PC-3 (cell line): ENCODE measurements at regions not wholly inside any gene's neighbourhood (a gene's known extent, or its start where the extent isn't known, plus 50 kb on each side); places are given as distances from the start of the nearest gene placed in this dataset.
A peak's percentile ranks its signal among the peaks of the same experiment; 100 is the strongest.

Experiments
- ATAC-seq: fragments of 200-7000 bp; cut with Tn5 transposase; 2 replicates; pipeline ENCODE4 v1.9.1; 2020; ENCODE audit warnings: mild to moderate bottlenecking, moderate library complexity
- BruUV-seq: library from RNA; stranded (reverse); fragments of 400-500 nt; replicated peaks from 2 replicates; lab custom pipeline; 2021; lab: Mats Ljungman, UMichigan
- CTCF ChIA-PET: fragments of 300-600 bp; sonication (Branson Sonifier 250); formaldehyde crosslinking; loops from one replicate; lab custom pipeline; 2022; ENCODE audit warnings: antibody characterized with exemption; lab: Charles Lee
- POLR2A ChIA-PET: fragments of 300-600 bp; sonication (Branson Sonifier 250); formaldehyde crosslinking; loops from one replicate; lab custom pipeline; 2022; ENCODE audit warnings: antibody characterized with exemption; ENCODE audit not compliant: unreplicated experiment; lab: Charles Lee
- DNase-seq: peaks from one replicate; pipeline ENCODE4 v3.0.0-alpha.2; 2015
- H2AFZ ChIP-seq: fragments of 300-600 bp; sonication (generic); 2 replicates; pipeline ENCODE4 v1.6.0; 2016; ENCODE audit warnings: antibody characterized with exemption, low read length
- H3F3A ChIP-seq: fragments of 300-600 bp; sonication (generic); one replicate; pipeline ENCODE4 v1.6.0; 2017; ENCODE audit warnings: antibody characterized with exemption, low read length, control low read depth, mild to moderate bottlenecking; ENCODE audit not compliant: unreplicated experiment
- H3K27ac ChIP-seq: fragments of 300-600 bp; sonication (generic); 2 replicates; pipeline ENCODE4 v1.5.1; 2016; ENCODE audit warnings: mild to moderate bottlenecking, low read length
- H3K27me3 ChIP-seq: fragments of 300-600 bp; sonication (generic); 2 replicates; pipeline ENCODE4 v1.6.1; 2016; ENCODE audit warnings: low read length, mixed read lengths
- H3K36me3 ChIP-seq: fragments of 300-600 bp; sonication (generic); 2 replicates; pipeline ENCODE4 v1.6.1; 2016; ENCODE audit warnings: low read depth, mixed run types, low read length, mixed read lengths
- H3K4me1 ChIP-seq: fragments of 300-600 bp; sonication (generic); 2 replicates; pipeline ENCODE4 v1.5.1; 2016; ENCODE audit warnings: low read length; ENCODE audit not compliant: insufficient read depth
- H3K4me2 ChIP-seq: fragments of 300-600 bp; sonication (generic); 2 replicates; pipeline ENCODE4 v1.6.0; 2016; ENCODE audit warnings: low read length
- H3K4me3 ChIP-seq: fragments of 300-600 bp; sonication (generic); 2 replicates; pipeline ENCODE4 v1.5.1; 2016; ENCODE audit warnings: mild to moderate bottlenecking, low read length, mixed read lengths
- H3K79me2 ChIP-seq: fragments of 300-600 bp; sonication (generic); 2 replicates; pipeline ENCODE4 v1.6.1; 2017; ENCODE audit warnings: low read length, mixed read lengths
- H3K9ac ChIP-seq: fragments of 300-600 bp; sonication (generic); 2 replicates; pipeline ENCODE4 v1.6.0; 2016; ENCODE audit warnings: mild to moderate bottlenecking, low read length
- H3K9me2 ChIP-seq: fragments of 300-600 bp; sonication (generic); replicated peaks from 2 replicates; pipeline ENCODE4 v1.6.1; 2016; ENCODE audit warnings: mixed run types, low read length, mixed read lengths
- H3K9me3 ChIP-seq: fragments of 300-600 bp; sonication (generic); 2 replicates; pipeline ENCODE4 v1.6.1; 2016; ENCODE audit warnings: low read length, mixed read lengths
- H4K20me1 ChIP-seq: fragments of 300-600 bp; sonication (generic); 2 replicates; pipeline ENCODE4 v1.6.1; 2016; ENCODE audit warnings: low read length, mixed read lengths
- EZH2 ChIP-seq: fragments of 300-600 bp; sonication (generic); IDR thresholded peaks from one replicate; pipeline ENCODE4 v1.6.1; 2017; ENCODE audit warnings: antibody characterized with exemption, mild to moderate bottlenecking, low read length; ENCODE audit not compliant: unreplicated experiment
- EZH2phosphoT487 ChIP-seq: fragments of 300-600 bp; sonication (generic); IDR thresholded peaks from 2 replicates; pipeline ENCODE4 v1.6.1; 2018; ENCODE audit warnings: mild to moderate bottlenecking, antibody characterized with exemption, low read length, borderline replicate concordance
- intact Hi-C: fragments of 100-400 bp; cut with micrococcal nuclease; formaldehyde crosslinking; loops from 2 replicates; pipeline ENCODE4 v1.9.0; 2023
- TF ChIP-seq, protein P1 (sequence below): fragments of 300-600 bp; sonication (generic); conservative IDR thresholded peaks from 2 replicates; pipeline ENCODE4 v1.5.1; 2017; ENCODE audit warnings: antibody characterized with exemption, low read depth, mild to moderate bottlenecking, low read length

GRCh38 chr2:160735696-160736095 is 242.1 kb upstream of the RBMS1 start:
- intact Hi-C loops, result no loop called here
- no peak for DNase-seq
- Histone ChIP-seq H3K4me2 (0 out of 2 replicates have a peak overlapping the region, but pooled peaks have one; percentile 15), H3K9me2 (no peaks in the 10 kb centered on the region), H3F3A (no peaks in the 10 kb centered on the region), H3K4me3 (no peak overlapping the region), H2AFZ (no peak overlapping the region), H3K9ac (no peak overlapping the region), H3K36me3 (no peaks in the 10 kb centered on the region), H3K27me3 (no peaks in the 10 kb centered on the region), H3K9me3 (no peaks in the 10 kb centered on the region), H3K79me2 (no peaks in the 10 kb centered on the region), H3K27ac (no peak overlapping the region), H3K4me1 (peaks cover 15% of the 10 kb centered on the region), H4K20me1 (no peaks in the 10 kb centered on the region)
- ATAC-seq, result no peak
- TF ChIP-seq, protein P1, sequence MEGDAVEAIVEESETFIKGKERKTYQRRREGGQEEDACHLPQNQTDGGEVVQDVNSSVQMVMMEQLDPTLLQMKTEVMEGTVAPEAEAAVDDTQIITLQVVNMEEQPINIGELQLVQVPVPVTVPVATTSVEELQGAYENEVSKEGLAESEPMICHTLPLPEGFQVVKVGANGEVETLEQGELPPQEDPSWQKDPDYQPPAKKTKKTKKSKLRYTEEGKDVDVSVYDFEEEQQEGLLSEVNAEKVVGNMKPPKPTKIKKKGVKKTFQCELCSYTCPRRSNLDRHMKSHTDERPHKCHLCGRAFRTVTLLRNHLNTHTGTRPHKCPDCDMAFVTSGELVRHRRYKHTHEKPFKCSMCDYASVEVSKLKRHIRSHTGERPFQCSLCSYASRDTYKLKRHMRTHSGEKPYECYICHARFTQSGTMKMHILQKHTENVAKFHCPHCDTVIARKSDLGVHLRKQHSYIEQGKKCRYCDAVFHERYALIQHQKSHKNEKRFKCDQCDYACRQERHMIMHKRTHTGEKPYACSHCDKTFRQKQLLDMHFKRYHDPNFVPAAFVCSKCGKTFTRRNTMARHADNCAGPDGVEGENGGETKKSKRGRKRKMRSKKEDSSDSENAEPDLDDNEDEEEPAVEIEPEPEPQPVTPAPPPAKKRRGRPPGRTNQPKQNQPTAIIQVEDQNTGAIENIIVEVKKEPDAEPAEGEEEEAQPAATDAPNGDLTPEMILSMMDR, result no peak
- TF ChIP-seq EZH2 (no peak), EZH2phosphoT487 (no peak)
- no TSS peak for BruUV-seq
- ChIA-PET POLR2A (no interaction called here), CTCF (no interaction called here)

DNA sequence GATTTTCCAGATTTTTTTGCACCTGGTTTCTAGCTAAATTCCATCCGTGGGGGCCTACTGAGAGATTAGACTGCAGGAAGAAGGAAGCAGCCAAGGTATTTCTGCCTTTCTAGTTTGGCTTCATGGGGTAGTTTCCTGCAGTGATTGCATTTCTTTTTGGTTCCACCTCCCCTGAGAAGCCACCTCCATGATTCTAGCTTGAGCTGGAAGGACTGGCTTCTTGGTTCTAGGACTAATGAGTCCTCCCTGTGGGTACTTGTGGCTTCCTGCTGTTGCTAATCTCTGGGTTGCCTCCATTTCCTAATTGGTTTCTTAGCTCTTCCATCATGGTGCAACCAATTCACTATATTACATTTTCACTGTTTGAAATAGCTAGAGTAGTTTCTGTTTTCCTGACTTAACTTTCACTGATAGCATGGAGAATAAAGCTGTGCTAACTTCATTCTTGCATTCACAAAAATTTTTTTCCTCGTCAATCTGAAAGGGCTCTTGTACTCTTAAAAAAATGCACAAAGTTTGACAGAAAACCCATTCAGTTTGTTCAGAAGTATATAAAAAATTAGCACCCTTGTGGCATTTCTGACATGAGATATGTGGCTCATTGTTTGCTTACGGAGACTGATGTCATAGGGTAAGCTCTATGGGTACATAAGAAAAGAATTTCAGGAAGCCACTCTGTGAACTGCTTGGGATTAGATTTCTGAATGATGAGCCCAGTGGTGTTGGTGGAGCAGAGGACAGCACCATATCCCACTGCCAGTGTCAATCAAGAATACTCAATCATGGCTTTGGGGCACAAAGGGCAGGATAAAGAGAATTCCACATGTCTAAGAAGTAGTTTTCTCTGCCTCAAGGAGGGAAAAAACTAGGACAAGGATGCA is 242.8 kb upstream of the RBMS1 start:
- H3K4me1 ChIP-seq, result peaks cover 15% of the 10 kb centered on the region
- H3K9ac ChIP-seq, result no peak overlapping the region
- no TSS peak for BruUV-seq
- TF ChIP-seq, protein P1, result no peak
- TF ChIP-seq EZH2phosphoT487 (no peak), EZH2 (no peak)
- peak overlapping the region; percentile 15 for H3K4me2 ChIP-seq
- H3K79me2 ChIP-seq, result no peaks in the 10 kb centered on the region
- no peaks in the 10 kb centered on the region for H3F3A ChIP-seq
- H3K27ac ChIP-seq, result peak overlapping the region; percentile 40
- DNase-seq, result peak; percentile 78
- H3K4me3 ChIP-seq, result no peak overlapping the region
- H3K36me3 ChIP-seq, result no peaks in the 10 kb centered on the region
- ATAC-seq, result peak; percentile 95
- no peaks in the 10 kb centered on the region for H4K20me1 ChIP-seq
- intact Hi-C loops, result no loop called here
- ChIA-PET CTCF (no interaction called here), POLR2A (no interaction called here)
- no peak overlapping the region; the same call in 1 of the 2 replicates for H2AFZ ChIP-seq
- no peaks in the 10 kb centered on the region for H3K9me2 ChIP-seq
- H3K27me3 ChIP-seq, result no peaks in the 10 kb centered on the region
- H3K9me3 ChIP-seq, result no peaks in the 10 kb centered on the region

- Histone ChIP-seq H2AFZ (no peak overlapping the region), H3K9ac (no peak overlapping the region), H3F3A (no peaks in the 10 kb centered on the region), H3K9me2 (no peaks in the 10 kb centered on the region), H3K79me2 (no peaks in the 10 kb centered on the region), H3K4me3 (no peak overlapping the region), H3K36me3 (no peaks in the 10 kb centered on the region), H3K4me1 (peaks cover 15% of the 10 kb centered on the region), H3K9me3 (no peaks in the 10 kb centered on the region), H3K27ac (peak overlapping the region; percentile 24), H3K27me3 (no peaks in the 10 kb centered on the region), H4K20me1 (no peaks in the 10 kb centered on the region), H3K4me2 (no peak overlapping the region)
- DNase-seq (no peak), ATAC-seq (no peak)
- intact Hi-C loops, result no loop called here
- ChIA-PET CTCF (no interaction called here), POLR2A (no interaction called here)
- BruUV-seq, result no TSS peak
- TF ChIP-seq, protein P1, result no peak
Observed at GRCh38 chr2:160737247-160737646, 243.6 kb upstream of the RBMS1 start.
